ENCODE measurements at regions not wholly inside any gene's neighbourhood (a gene's known extent, or its start where the extent isn't known, plus 50 kb on each side); places are given as distances from the start of the nearest gene placed in this dataset.

GRCh38 chr18:8970843-8971242 is 131.7 kb upstream of the NDUFV2 start:
- ChIA-PET CTCF (no interaction called here), POLR2A (no interaction called here)
- H3K36me3 ChIP-seq (ENCODE audit: insufficient read depth, low read length), result no peaks in the 10 kb centered on the region
- no peaks in the 10 kb centered on the region for H3K9me3 ChIP-seq (ENCODE audit: control insufficient read depth in 1 of 2, insufficient read depth in 1 of 2, low read length in 2 of 2)
- H3K27me3 Mint-ChIP-seq, result peaks cover 5% of the 10 kb centered on the region
- intact Hi-C loops (cut with DNase I, micrococcal nuclease), result no loop called here
- no peak overlapping the region for H3K27ac ChIP-seq (ENCODE audit: low read depth in 1 of 2, low read length in 2 of 2)
- H3K4me1 ChIP-seq (ENCODE audit: insufficient read depth, low read length), result no peaks in the 10 kb centered on the region
- peaks cover 4% of the 10 kb centered on the region in 2 experiments for H3K27me3 ChIP-seq (ENCODE audit: control insufficient read depth in 1 of 2, insufficient read depth in 2 of 2, low read length in 2 of 2)
- no peak for DNase-seq
- no peak for ATAC-seq (ENCODE audit: poor library complexity)
- no peaks in the 10 kb centered on the region for H3K4me1 Mint-ChIP-seq (ENCODE audit: low read depth)
- no peak overlapping the region for H3K4me3 ChIP-seq (ENCODE audit: low read length)
- no peaks in the 10 kb centered on the region for H3K36me3 Mint-ChIP-seq (ENCODE audit: low read depth)
- H3K9me3 Mint-ChIP-seq, result no peaks in the 10 kb centered on the region
- no peak for TF ChIP-seq CTCF (IDR thresholded peaks at IDR 0.05)
- H3K4me3 Mint-ChIP-seq, result no peak overlapping the region
- H3K27ac Mint-ChIP-seq, result no peak overlapping the region

DNA sequence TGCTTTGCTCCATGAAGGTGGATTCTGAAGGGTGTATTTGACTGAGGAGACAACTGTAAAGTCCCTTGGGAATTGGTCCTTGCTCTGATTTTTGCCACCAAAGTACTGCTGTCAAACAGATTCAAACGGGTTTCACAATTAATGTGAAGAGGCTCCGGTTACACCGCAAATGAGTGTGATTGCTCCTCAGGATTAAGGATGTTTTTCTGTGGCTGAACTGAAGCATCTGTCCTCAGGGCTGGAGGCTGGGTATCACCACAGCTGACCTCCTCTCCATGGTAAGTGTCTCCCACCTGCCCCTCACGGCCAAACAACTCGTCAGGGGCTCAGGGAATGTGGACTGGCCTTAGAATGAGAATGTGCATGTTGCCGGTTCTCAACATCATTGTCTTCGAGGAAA is 130.4 kb upstream of the NDUFV2 start:
- no peak for ATAC-seq (ENCODE audit: poor library complexity)
- CTCF ChIA-PET, result no interaction called here
- POLR2A ChIA-PET, result no interaction called here

GRCh38 chr18:8974279-8974678 is 128.2 kb upstream of the NDUFV2 start:
- H3K27ac ChIP-seq (ENCODE audit: low read depth in 1 of 2, low read length in 2 of 2), result no peak overlapping the region
- peaks cover 4% of the 10 kb centered on the region in 2 experiments for H3K27me3 ChIP-seq (ENCODE audit: control insufficient read depth in 1 of 2, insufficient read depth in 2 of 2, low read length in 2 of 2)
- H3K9me3 Mint-ChIP-seq, result no peaks in the 10 kb centered on the region
- no peaks in the 10 kb centered on the region for H3K4me1 Mint-ChIP-seq (ENCODE audit: low read depth)
- TF ChIP-seq CTCF (IDR thresholded peaks at IDR 0.05), result no peak
- H3K36me3 ChIP-seq (ENCODE audit: insufficient read depth, low read length), result no peaks in the 10 kb centered on the region
- H3K27me3 Mint-ChIP-seq, result peaks cover 5% of the 10 kb centered on the region
- no peaks in the 10 kb centered on the region for H3K36me3 Mint-ChIP-seq (ENCODE audit: low read depth)
- ATAC-seq (ENCODE audit: poor library complexity) (no peak), DNase-seq (no peak)
- ChIA-PET POLR2A (no interaction called here), CTCF (no interaction called here)
- no peak overlapping the region for H3K27ac Mint-ChIP-seq
- intact Hi-C loops (cut with DNase I, micrococcal nuclease), result no loop called here
- H3K4me3 ChIP-seq (ENCODE audit: low read length), result no peak overlapping the region
- H3K9me3 ChIP-seq (ENCODE audit: control insufficient read depth in 1 of 2, insufficient read depth in 1 of 2, low read length in 2 of 2), result no peaks in the 10 kb centered on the region
- no peaks in the 10 kb centered on the region for H3K4me1 ChIP-seq (ENCODE audit: insufficient read depth, low read length)
- H3K4me3 Mint-ChIP-seq, result no peak overlapping the region

More for the DNA sequence above, 130.4 kb upstream of the NDUFV2 start:
- Mint-ChIP-seq H3K36me3 (ENCODE audit: low read depth) (no peaks in the 10 kb centered on the region), H3K27me3 (peaks cover 5% of the 10 kb centered on the region), H3K4me1 (ENCODE audit: low read depth) (no peaks in the 10 kb centered on the region), H3K4me3 (no peak overlapping the region), H3K27ac (no peak overlapping the region), H3K9me3 (no peaks in the 10 kb centered on the region)
- peaks cover 4% of the 10 kb centered on the region in 2 experiments for H3K27me3 ChIP-seq (ENCODE audit: control insufficient read depth in 1 of 2, insufficient read depth in 2 of 2, low read length in 2 of 2)
- intact Hi-C loops (cut with DNase I, micrococcal nuclease), result no loop called here
- H3K27ac ChIP-seq (ENCODE audit: low read depth in 1 of 2, low read length in 2 of 2), result no peak overlapping the region
- TF ChIP-seq CTCF (IDR thresholded peaks at IDR 0.05), result no peak
- H3K9me3 ChIP-seq (ENCODE audit: control insufficient read depth in 1 of 2, insufficient read depth in 1 of 2, low read length in 2 of 2), result no peaks in the 10 kb centered on the region
- no peaks in the 10 kb centered on the region for H3K36me3 ChIP-seq (ENCODE audit: insufficient read depth, low read length)
- H3K4me1 ChIP-seq (ENCODE audit: insufficient read depth, low read length), result no peaks in the 10 kb centered on the region
- H3K4me3 ChIP-seq (ENCODE audit: low read length), result no peak overlapping the region
- no peak for DNase-seq
